ENCODE measurements at regions not wholly inside any gene's neighbourhood (a gene's known extent, or its start where the extent isn't known, plus 50 kb on each side); places are given as distances from the start of the nearest gene placed in this dataset.

DNA sequence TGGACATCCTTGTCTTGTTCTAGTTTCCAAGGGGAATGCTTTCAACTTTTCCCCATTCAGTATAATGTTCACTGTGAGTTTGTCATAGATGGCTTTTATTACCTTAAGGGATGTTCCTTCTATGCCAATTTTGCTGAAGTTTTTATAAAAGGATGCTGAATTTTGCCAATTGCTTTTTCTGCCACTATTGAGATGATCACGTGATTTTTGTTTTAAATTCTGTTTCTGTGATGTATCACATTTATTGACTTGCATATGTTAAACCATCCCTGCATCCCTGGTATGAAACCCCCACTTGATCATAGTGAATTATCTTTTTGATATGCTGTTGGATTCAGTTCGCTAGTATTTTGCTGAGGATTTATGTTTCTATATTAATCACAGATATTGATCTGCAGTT is 130.6 kb upstream of the TAB2 start:
- TF ChIP-seq CTCF (IDR thresholded peaks at IDR 0.05; ENCODE audit: low read depth, low read length) (no peak), EZH2phosphoT487 (IDR thresholded peaks at IDR 0.05; ENCODE audit: low read depth) (no peak)
